Activated naive CD4-positive, alpha-beta T cell treated with anti-CD3 and anti-CD28 coated beads, Interleukin-2, amount 50 U/mL, for 72 hours (primary cell): ENCODE measurements at regions not wholly inside any gene's neighbourhood (a gene's known extent, or its start where the extent isn't known, plus 50 kb on each side); places are given as distances from the start of the nearest gene placed in this dataset.

Experiments
- ATAC-seq, 2 donors: fragments of 150-1000 bp; cut with Tn5 transposase; 2 replicates each; pipeline ENCODE4 v1.10.0; 2021; ENCODE audit warnings: mild to moderate bottlenecking in 2 of 2, moderate library complexity in 2 of 2
- DNase-seq, 2 donors: peaks; one replicate each; pipeline ENCODE4 v3.0.0; 2021 to 2022; ENCODE audit warnings: low spot score in 2 of 2
- H3K27ac Mint-ChIP-seq, 2 donors: one replicate each; pipeline ENCODE4 v1.8.0; 2022; ENCODE audit warnings: mild to moderate bottlenecking in 2 of 2, mixed read lengths in 2 of 2
- H3K36me3 Mint-ChIP-seq, 2 donors: one replicate each; pipeline ENCODE4 v1.8.0; 2022; ENCODE audit warnings: mixed read lengths in 2 of 2
- H3K9me3 Mint-ChIP-seq, 2 donors: one replicate each; pipeline ENCODE4 v1.8.0; 2022; ENCODE audit warnings: mixed read lengths in 2 of 2

DNA sequence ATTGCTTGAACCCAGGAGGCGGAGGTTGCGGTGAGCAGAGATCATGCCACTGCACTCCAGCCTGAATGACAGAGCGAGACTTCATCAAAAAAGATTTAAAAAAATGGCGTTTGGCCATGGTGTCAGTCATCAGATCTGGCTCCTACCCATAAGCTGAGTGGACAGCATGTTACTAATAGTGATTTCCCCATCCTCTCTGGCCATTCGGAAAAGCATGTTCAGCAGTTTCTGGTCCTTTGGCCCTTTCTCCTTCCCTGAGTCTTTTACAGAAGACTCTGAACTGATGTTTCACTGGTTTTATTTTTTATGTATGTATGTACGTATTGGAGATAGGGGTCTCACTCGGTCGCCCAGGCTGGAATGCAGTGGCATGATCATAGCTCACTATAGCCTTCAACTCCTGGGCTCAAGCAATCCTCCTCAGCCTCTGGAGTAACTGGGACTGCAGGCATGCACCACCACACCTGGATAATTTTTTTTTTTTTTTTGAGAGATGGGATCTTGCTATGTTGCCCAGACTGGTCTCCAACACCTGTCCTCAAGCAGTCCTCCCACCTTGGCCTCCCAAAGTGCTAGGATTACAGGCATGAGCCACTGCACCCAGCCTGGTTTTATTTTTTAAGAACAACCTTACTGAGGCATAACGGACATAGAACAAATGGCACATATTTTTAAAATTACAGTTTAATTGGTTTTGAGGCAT lies 84.2 kb upstream of the CNKSR3 start:
- DNase-seq (no peak), ATAC-seq (no peak)

DNA sequence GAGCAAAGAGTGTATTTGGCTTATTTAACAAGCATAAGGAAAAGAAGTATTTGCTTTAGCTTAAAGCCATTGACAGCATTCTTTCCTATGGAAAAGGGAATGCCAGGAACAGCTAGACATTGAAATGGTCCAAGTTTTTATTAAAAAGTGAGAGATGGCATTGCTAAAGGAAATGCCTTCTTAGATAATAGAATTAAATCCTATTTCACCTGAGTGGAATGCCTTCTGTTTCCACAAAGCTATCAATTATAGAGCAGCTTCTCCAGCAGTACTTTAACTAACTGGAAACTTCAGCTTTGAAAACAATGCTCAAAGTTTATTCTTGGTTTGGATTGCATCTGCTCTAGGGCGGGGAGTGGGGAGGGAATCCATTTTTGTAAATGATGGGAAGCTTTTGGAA lies 85.1 kb upstream of the CNKSR3 start:
- Mint-ChIP-seq H3K27ac (peak overlapping the region in 1 of 2 donors; percentile 32), H3K36me3 (no peaks in the 10 kb centered on the region), H3K9me3 (no peaks in the 10 kb centered on the region)
- DNase-seq (no peak), ATAC-seq (no peak)

More for the DNA sequence above, 84.2 kb upstream of the CNKSR3 start:
- Mint-ChIP-seq H3K9me3 (no peaks in the 10 kb centered on the region), H3K27ac (no peak overlapping the region), H3K36me3 (no peaks in the 10 kb centered on the region)

- no peak overlapping the region for H3K27ac Mint-ChIP-seq
- no peaks in the 10 kb centered on the region for H3K9me3 Mint-ChIP-seq
- no peaks in the 10 kb centered on the region for H3K36me3 Mint-ChIP-seq
- DNase-seq (no peak), ATAC-seq (no peak)
Measured at GRCh38 chr6:154596009-154596408, 85.5 kb upstream of the CNKSR3 start.

- no peaks in the 10 kb centered on the region for H3K9me3 Mint-ChIP-seq
- DNase-seq (no peak), ATAC-seq (no peak)
- no peaks in the 10 kb centered on the region for H3K36me3 Mint-ChIP-seq
- H3K27ac Mint-ChIP-seq, result no peak overlapping the region
Measured at GRCh38 chr6:154596701-154597100, 86.2 kb upstream of the CNKSR3 start.

DNA sequence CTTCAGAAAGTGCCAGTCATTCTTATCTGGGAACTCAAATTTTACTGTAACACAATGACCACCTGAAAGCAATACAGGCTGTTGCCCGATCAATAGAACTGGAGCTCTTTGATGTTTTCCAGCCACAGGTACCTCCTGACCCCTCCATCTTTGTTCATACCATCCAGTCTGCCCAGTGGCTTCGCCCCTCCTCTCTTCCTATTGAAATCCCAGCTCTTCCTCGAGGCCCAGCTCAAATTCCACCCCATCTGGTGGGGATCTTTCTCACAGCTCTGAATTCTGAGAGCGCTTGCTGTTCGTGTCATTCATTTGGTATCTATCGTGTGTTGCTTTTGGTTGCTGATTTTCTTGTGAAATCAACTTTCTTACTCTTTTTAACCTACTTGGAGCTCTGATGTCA lies 87.9 kb upstream of the CNKSR3 start:
- Mint-ChIP-seq H3K9me3 (no peaks in the 10 kb centered on the region), H3K36me3 (no peaks in the 10 kb centered on the region), H3K27ac (no peak overlapping the region)
- no peak for DNase-seq
- ATAC-seq, result no peak

- Mint-ChIP-seq H3K36me3 (no peaks in the 10 kb centered on the region), H3K27ac (no peak overlapping the region), H3K9me3 (no peaks in the 10 kb centered on the region)
- no peak for ATAC-seq
- DNase-seq, result no peak
Measured at GRCh38 chr6:154602296-154602695, 91.8 kb upstream of the CNKSR3 start.

- ATAC-seq, result no peak
- H3K27ac Mint-ChIP-seq, result no peak overlapping the region
- no peaks in the 10 kb centered on the region for H3K36me3 Mint-ChIP-seq
- H3K9me3 Mint-ChIP-seq, result no peaks in the 10 kb centered on the region
- no peak for DNase-seq
Measured at GRCh38 chr6:154602708-154603107, 92.2 kb upstream of the CNKSR3 start.

GRCh38 chr6:154604119-154604518 lies 93.6 kb upstream of the CNKSR3 start:
- Mint-ChIP-seq H3K9me3 (no peaks in the 10 kb centered on the region), H3K36me3 (no peaks in the 10 kb centered on the region), H3K27ac (no peak overlapping the region)
- no peak for DNase-seq
- no peak for ATAC-seq

DNA sequence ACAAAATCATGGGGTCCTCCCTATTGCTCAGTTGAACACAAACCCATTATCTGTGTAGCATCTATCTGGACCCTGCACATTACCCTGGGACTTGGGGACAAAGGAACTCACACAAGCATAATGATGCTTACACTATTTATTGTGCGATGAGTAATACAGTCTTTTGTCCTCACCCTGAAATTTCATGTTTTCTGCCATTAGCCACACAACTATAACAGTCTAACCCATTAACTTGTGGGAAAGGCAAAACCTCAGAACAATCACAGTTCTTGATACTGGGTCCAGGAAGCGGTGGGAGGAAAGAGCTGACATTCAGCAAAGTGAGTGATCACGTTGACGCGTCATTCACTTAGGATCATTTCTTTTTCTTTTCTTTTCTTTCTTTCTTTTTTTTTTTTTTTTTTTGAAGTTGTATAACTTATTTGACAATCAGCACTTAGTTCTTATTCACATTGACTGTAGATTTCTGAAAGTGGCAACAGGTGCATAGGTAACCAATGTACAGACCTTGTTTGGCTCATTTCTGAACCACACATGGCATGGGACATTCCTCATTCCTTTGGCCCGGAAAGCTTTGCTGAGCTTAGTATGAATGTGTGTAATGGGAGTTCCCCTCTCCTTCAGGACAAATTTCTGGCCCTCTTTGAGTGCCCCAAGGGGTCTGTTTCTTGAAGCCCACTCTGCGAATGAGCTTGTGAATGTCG lies 94.8 kb upstream of the CNKSR3 start:
- Mint-ChIP-seq H3K36me3 (no peaks in the 10 kb centered on the region), H3K9me3 (no peaks in the 10 kb centered on the region), H3K27ac (peak overlapping the region; percentile 85 to 94)
- ATAC-seq (peak; percentile 54 to 61), DNase-seq (no peak)

DNA sequence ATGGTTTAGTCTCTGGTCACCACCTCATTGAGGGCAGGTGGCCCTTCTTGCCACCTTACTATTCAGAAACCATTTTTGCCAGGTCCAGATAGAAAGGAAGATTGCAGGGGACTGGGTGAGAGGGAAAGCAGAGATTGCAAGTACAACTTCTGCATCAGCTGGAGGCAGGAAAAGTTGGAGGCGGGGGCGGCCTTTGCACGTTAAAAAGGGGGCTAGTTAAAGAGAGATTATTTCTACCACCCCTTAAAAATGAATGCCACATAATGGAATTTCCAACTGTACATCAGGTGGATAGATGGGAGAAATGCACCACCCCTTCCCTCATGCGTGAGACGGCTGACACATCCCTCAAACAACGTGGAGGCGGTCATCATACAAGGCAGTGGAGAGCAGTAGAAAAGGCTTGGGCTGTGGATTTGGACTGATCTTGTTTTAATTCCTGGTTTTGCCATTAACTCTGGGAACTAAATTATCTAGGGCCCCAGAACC lies 95.4 kb upstream of the CNKSR3 start:
- H3K27ac Mint-ChIP-seq, result peak overlapping the region; percentile 85 to 94
- ATAC-seq, result peak in 1 of 2 donors; percentile 0

GRCh38 chr6:154606457-154606856 lies 96.0 kb upstream of the CNKSR3 start:
- H3K27ac Mint-ChIP-seq, result peak overlapping the region; percentile 85 to 91
- ATAC-seq (peak; percentile 81 to 89), DNase-seq (peak; percentile 78 to 88)
- no peaks in the 10 kb centered on the region for H3K36me3 Mint-ChIP-seq
- H3K9me3 Mint-ChIP-seq, result no peaks in the 10 kb centered on the region

More for the DNA sequence above, 95.4 kb upstream of the CNKSR3 start:
- no peaks in the 10 kb centered on the region for H3K9me3 Mint-ChIP-seq
- H3K36me3 Mint-ChIP-seq, result no peaks in the 10 kb centered on the region
- no peak for DNase-seq

DNA sequence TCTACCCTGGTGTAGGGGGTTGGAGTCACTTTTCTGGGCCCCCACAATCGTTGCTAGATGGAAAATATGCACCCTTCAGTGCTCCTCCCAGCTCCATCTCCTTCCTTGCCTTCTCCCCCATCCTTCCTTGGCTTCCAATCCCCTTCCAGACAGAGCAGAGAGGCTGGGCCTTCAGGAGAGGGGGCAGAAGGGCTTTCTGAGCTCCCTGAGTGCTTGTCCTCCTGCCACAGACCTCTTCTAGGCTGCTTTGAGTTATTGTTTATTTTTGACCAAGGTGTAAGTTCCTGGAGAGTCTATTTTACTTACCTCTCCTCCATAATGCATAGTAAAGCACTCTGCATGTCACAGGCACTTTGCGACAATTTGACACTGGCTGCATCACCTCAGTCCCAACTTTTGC lies 96.4 kb upstream of the CNKSR3 start:
- Mint-ChIP-seq H3K27ac (peak overlapping the region; percentile 85 to 91), H3K36me3 (no peaks in the 10 kb centered on the region), H3K9me3 (no peaks in the 10 kb centered on the region)
- no peak for ATAC-seq
- no peak for DNase-seq

GRCh38 chr6:154611241-154611640 lies 100.8 kb upstream of the CNKSR3 start:
- Mint-ChIP-seq H3K36me3 (peaks cover 0 to 6% of the 10 kb centered on the region in 2 donors), H3K27ac (peak overlapping the region in 1 of 2 donors; percentile 70), H3K9me3 (peaks cover 0 to 6% of the 10 kb centered on the region in 2 donors)
- DNase-seq (no peak), ATAC-seq (peak; percentile 56 to 78)

DNA sequence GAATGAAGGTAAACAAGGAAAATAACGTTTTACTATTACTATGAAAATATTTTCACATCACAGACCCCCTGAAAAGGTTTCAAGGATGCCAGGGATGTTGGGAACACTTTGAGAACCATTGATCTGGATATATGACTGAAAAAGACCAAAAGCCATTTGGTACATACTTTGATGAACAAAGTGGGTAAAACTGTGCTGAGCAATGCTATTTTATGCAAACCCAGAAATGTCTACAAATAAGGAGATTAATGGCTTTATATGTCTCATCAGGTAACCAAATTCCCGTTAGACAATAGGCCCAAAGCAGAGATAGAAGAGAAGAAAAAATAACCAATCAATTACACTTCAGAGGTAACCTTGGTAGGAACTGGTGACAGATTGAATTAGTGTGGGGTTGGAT lies 101.4 kb upstream of the CNKSR3 start:
- ATAC-seq (no peak), DNase-seq (no peak)
- peaks cover 0 to 6% of the 10 kb centered on the region in 2 donors for H3K9me3 Mint-ChIP-seq
- H3K27ac Mint-ChIP-seq, result peak overlapping the region in 1 of 2 donors; percentile 70
- peaks cover 0 to 6% of the 10 kb centered on the region in 2 donors for H3K36me3 Mint-ChIP-seq

DNA sequence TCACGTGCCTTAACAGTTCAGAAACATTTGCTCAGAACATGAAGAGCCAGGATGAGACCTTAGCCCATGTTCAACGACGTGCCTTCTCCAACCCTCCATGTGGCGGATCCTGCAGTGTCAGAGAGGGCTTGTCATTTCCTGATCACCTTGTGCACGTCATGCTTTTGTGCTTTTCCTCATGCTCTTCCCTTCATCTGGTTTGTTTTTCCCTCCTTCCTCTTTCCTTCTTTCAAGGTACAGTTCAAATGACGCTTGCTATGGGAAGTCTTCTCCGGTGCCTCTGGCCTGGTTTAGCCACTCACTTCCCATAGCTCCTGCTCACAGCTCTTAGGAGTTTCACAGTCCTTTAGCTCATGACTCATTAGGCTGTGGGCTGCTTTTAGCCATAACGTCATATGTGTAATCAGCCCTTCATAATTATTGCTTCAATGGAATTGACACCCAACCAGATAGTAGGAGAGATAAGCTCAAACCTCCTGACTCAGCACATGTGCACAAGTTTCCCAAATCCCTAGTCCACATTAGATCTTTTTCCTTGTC lies 102.7 kb upstream of the CNKSR3 start:
- Mint-ChIP-seq H3K27ac (no peak overlapping the region), H3K9me3 (peaks cover 0 to 6% of the 10 kb centered on the region in 2 donors), H3K36me3 (peaks cover 0 to 6% of the 10 kb centered on the region in 2 donors)
- DNase-seq, result no peak
- no peak for ATAC-seq

- DNase-seq, result no peak
- Mint-ChIP-seq H3K36me3 (peaks cover 0 to 6% of the 10 kb centered on the region in 2 donors), H3K27ac (no peak overlapping the region), H3K9me3 (peaks cover 0 to 6% of the 10 kb centered on the region in 2 donors)
- ATAC-seq, result no peak
Measured at GRCh38 chr6:154614101-154614500, 103.6 kb upstream of the CNKSR3 start.

GRCh38 chr6:154614641-154615040 lies 104.2 kb upstream of the CNKSR3 start:
- no peak for DNase-seq
- peaks cover 0 to 6% of the 10 kb centered on the region in 2 donors for H3K36me3 Mint-ChIP-seq
- no peak for ATAC-seq
- peaks cover 0 to 6% of the 10 kb centered on the region in 2 donors for H3K9me3 Mint-ChIP-seq
- no peak overlapping the region for H3K27ac Mint-ChIP-seq
